ENCODE measurements at regions not wholly inside any gene's neighbourhood (a gene's known extent, or its start where the extent isn't known, plus 50 kb on each side); places are given as distances from the start of the nearest gene placed in this dataset.

- TF ChIP-seq CTCF (IDR thresholded peaks at IDR 0.05; ENCODE audit: low read depth, low read length), result no peak
- TF ChIP-seq EZH2phosphoT487 (IDR thresholded peaks at IDR 0.05; ENCODE audit: low read depth), result no peak
Observed at GRCh38 chr5:1946776-1947175, 64.1 kb upstream of the IRX4 start.

Data from OCI-LY3 (cell line).